Spleen (tissue), 11 donors: ENCODE measurements at regions not wholly inside any gene's neighbourhood (a gene's known extent, or its start where the extent isn't known, plus 50 kb on each side); places are given as distances from the start of the nearest gene placed in this dataset.

ENCODE experiments used
- DNase-seq: peaks from one replicate; pipeline ENCODE4 v3.0.0-alpha.2; 2020
- H3K27ac ChIP-seq, 8 donors: fragments of 200-600 bp; sonication (generic) in 7 of 8; 1 replicate in 4 of 8; 2 replicates in 4 of 8; pipeline versions ENCODE4 v1.5.0 to v1.8.0; 2016 to 2021; ENCODE audit warnings: inconsistent platforms in 4 of 8, mild to moderate bottlenecking in 4 of 8, moderate library complexity in 1 of 8
- H3K27me3 ChIP-seq, 7 donors: fragments of 200-600 bp; sonication (generic) in 6 of 7; replicated peaks in 1 of 7; 1 replicate in 4 of 7; 2 replicates in 3 of 7; pipeline versions ENCODE4 v1.5.0 to v1.8.0; 2016 to 2021; ENCODE audit warnings: inconsistent platforms in 3 of 7, mild to moderate bottlenecking in 1 of 7
- H3K36me3 ChIP-seq, 6 donors: fragments of 200-600 bp; sonication (generic) in 5 of 6; 1 replicate in 4 of 6; 2 replicates in 2 of 6; pipeline versions ENCODE4 v1.5.0 to v1.8.0; 2016 to 2021; ENCODE audit warnings: inconsistent platforms in 2 of 6
- H3K4me1 ChIP-seq, 6 donors: fragments of 200-600 bp; sonication (generic) in 5 of 6; 1 replicate in 3 of 6; 2 replicates in 3 of 6; pipeline versions ENCODE4 v1.5.0 to v1.8.0; 2016 to 2021; ENCODE audit warnings: inconsistent platforms in 3 of 6
- H3K4me3 ChIP-seq, 8 donors: fragments of 200-600 bp; sonication (generic) in 7 of 8; 1 replicate in 4 of 8; 2 replicates in 4 of 8; pipeline versions ENCODE4 v1.5.0 to v1.8.0; 2016 to 2021; ENCODE audit warnings: inconsistent platforms in 4 of 8, mild to moderate bottlenecking in 4 of 8, moderate library complexity in 2 of 8
- H3K9me3 ChIP-seq, 8 donors: fragments of 200-600 bp; sonication (generic) in 7 of 8; 1 replicate in 4 of 8; 2 replicates in 4 of 8; pipeline versions ENCODE4 v1.5.0 to v1.8.0; 2016 to 2021; ENCODE audit warnings: inconsistent platforms in 4 of 8
- POLR2A ChIP-seq, 3 donors: fragments of 450-650 bp; IDR thresholded peaks; one replicate each; pipeline ENCODE4 v1.5.1; 2017; ENCODE audit warnings: antibody characterized with exemption in 3 of 3, mild to moderate bottlenecking in 1 of 3
- POLR2AphosphoS5 ChIP-seq, 3 donors: sonication (generic); formaldehyde crosslinking; IDR thresholded peaks; one replicate each; pipeline ENCODE4 v1.5.1; 2017; ENCODE audit warnings: antibody characterized with exemption in 3 of 3
- WGBS, 5 donors: extraction: QIAGEN DNeasy Blood & Tissue Kit in 3 of 5; methylation state at CpG; one replicate each; pipeline versions ENCODE4 v1.1.5 to v1.1.7; 2013 to 2018; 5-methylcytosine and 5-hydroxymethylcytosine counted together
- intact Hi-C: fragments of 100-400 bp; cut with DNase I; formaldehyde crosslinking; loops from one replicate; pipeline ENCODE4 v1.15.0; 2023; ENCODE audit warnings: low total_unique reads
- TF ChIP-seq, protein P1 (sequence below), 11 experiments: fragments of 200-600 bp in 7 of 11; fragments of 450-650 bp in 4 of 11; sonication (generic) in 4 of 11; IDR thresholded peaks in 8 of 11; conservative IDR thresholded peaks in 3 of 11; 1 replicate in 7 of 11; 2 replicates in 4 of 11; pipeline versions ENCODE4 v1.4.0 to v1.8.0; 2016 to 2021; ENCODE audit warnings: antibody characterized with exemption in 11 of 11, inconsistent platforms in 4 of 11, mild to moderate bottlenecking in 1 of 11
- donor health status: healthy with polysubstance abuse.
- donor health status: DM: no; HTN: no; CAD: no; lungs with moderate emphysema.
- donor health status: DM: no; HTN: no; CAD: no.
- donor health status: Bipolar disorder and iron deficiency.
- donor health status: healthy.
- donor health status: DM: no; HTN: no; CAD: no.
- donor health status: DM: yes; HTN: yes; CAD: no.

GRCh38 chr6:163729127-163729872, 314.8 kb downstream of the QKI start:
- no peaks in the 10 kb centered on the region for H3K36me3 ChIP-seq
- intact Hi-C loops, result no loop called here
- WGBS, 5 donors, result 88 to 94% (median 90%) methylated on average over 16 of the region's 16 CpGs

GRCh38 chr6:163728442-163729126, 314.1 kb downstream of the QKI start:
- Histone ChIP-seq H3K4me1 (peaks cover 0 to 16% (median 0%) of the 10 kb centered on the region in 6 donors), H3K27me3 (no peaks in the 10 kb centered on the region), H3K9me3 (no peaks in the 10 kb centered on the region), H3K4me3 (no peak overlapping the region), H3K36me3 (no peaks in the 10 kb centered on the region), H3K27ac (no peak overlapping the region)
- 83 to 96% (median 90%) methylated on average over 13 of the region's 13 CpGs for WGBS, 5 donors
- TF ChIP-seq POLR2AphosphoS5 (IDR thresholded peaks at IDR 0.05) (no peak), POLR2A (IDR thresholded peaks at IDR 0.05) (no peak)
- TF ChIP-seq, protein P1, sequence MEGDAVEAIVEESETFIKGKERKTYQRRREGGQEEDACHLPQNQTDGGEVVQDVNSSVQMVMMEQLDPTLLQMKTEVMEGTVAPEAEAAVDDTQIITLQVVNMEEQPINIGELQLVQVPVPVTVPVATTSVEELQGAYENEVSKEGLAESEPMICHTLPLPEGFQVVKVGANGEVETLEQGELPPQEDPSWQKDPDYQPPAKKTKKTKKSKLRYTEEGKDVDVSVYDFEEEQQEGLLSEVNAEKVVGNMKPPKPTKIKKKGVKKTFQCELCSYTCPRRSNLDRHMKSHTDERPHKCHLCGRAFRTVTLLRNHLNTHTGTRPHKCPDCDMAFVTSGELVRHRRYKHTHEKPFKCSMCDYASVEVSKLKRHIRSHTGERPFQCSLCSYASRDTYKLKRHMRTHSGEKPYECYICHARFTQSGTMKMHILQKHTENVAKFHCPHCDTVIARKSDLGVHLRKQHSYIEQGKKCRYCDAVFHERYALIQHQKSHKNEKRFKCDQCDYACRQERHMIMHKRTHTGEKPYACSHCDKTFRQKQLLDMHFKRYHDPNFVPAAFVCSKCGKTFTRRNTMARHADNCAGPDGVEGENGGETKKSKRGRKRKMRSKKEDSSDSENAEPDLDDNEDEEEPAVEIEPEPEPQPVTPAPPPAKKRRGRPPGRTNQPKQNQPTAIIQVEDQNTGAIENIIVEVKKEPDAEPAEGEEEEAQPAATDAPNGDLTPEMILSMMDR (IDR thresholded peaks at IDR 0.05 in 8 of 11, conservative IDR thresholded peaks at IDR 0.05 in 3 of 11), result no peak
- DNase-seq, result peak; percentile 54
- intact Hi-C loops, result no loop called here

More at GRCh38 chr6:163729127-163729872, 314.8 kb downstream of the QKI start:
- no peak for DNase-seq
- no peak for TF ChIP-seq POLR2A (IDR thresholded peaks at IDR 0.05)
- no peak for TF ChIP-seq POLR2AphosphoS5 (IDR thresholded peaks at IDR 0.05)
- TF ChIP-seq, protein P1 (IDR thresholded peaks at IDR 0.05 in 8 of 11, conservative IDR thresholded peaks at IDR 0.05 in 3 of 11), result no peak
- Histone ChIP-seq H3K4me3 (no peak overlapping the region), H3K27ac (no peak overlapping the region), H3K27me3 (no peaks in the 10 kb centered on the region), H3K9me3 (no peaks in the 10 kb centered on the region), H3K4me1 (peaks cover 0 to 16% (median 0%) of the 10 kb centered on the region in 6 donors)

GRCh38 chr6:163726037-163726695, 311.6 kb downstream of the QKI start:
- WGBS, 5 donors, result 82 to 87% (median 84%) methylated on average over 14 of the region's 14 CpGs
- no peaks in the 10 kb centered on the region for H3K36me3 ChIP-seq

More at GRCh38 chr6:163726037-163726695, 311.6 kb downstream of the QKI start:
- peak; percentile 69 for DNase-seq
- intact Hi-C loops, result no loop called here
- Histone ChIP-seq H3K27ac (no peak overlapping the region), H3K4me1 (no peaks in the 10 kb centered on the region), H3K27me3 (no peaks in the 10 kb centered on the region), H3K4me3 (no peak overlapping the region), H3K9me3 (no peaks in the 10 kb centered on the region)
- TF ChIP-seq POLR2A (IDR thresholded peaks at IDR 0.05) (no peak), POLR2AphosphoS5 (IDR thresholded peaks at IDR 0.05) (no peak)
- TF ChIP-seq, protein P1 (IDR thresholded peaks at IDR 0.05 in 8 of 11, conservative IDR thresholded peaks at IDR 0.05 in 3 of 11), result no peak
